Left ventricle myocardium inferior (tissue), 1 donor: ENCODE measurements at regions not wholly inside any gene's neighbourhood (a gene's known extent, or its start where the extent isn't known, plus 50 kb on each side); places are given as distances from the start of the nearest gene placed in this dataset.

Source experiments
- DNase-seq: peaks from one replicate; pipeline ENCODE4 v3.0.0-alpha.2; 2020
- H3K27ac ChIP-seq: fragments of 200-600 bp; replicated peaks from 2 replicates; pipeline ENCODE4 v1.8.0; 2021
- H3K27me3 ChIP-seq: fragments of 200-600 bp; 2 replicates; pipeline ENCODE4 v1.8.0; 2021; ENCODE audit warnings: low read depth
- H3K36me3 ChIP-seq: fragments of 200-600 bp; 2 replicates; pipeline ENCODE4 v1.8.0; 2021
- H3K4me1 ChIP-seq: fragments of 200-600 bp; 2 replicates; pipeline ENCODE4 v1.8.0; 2021
- H3K4me3 ChIP-seq: fragments of 200-600 bp; 2 replicates; pipeline ENCODE4 v1.8.0; 2021; ENCODE audit warnings: mild to moderate bottlenecking, moderate library complexity
- H3K9me3 ChIP-seq: fragments of 200-600 bp; replicated peaks from 2 replicates; pipeline ENCODE4 v1.8.0; 2021
- CTCF ChIP-seq: fragments of 200-600 bp; IDR thresholded peaks from 2 replicates; pipeline ENCODE4 v1.8.0; 2021; ENCODE audit warnings: antibody characterized with exemption, mild to moderate bottlenecking, borderline replicate concordance
- intact Hi-C: fragments of 100-400 bp; cut with micrococcal nuclease; formaldehyde crosslinking; loops from one replicate; pipeline ENCODE4 v1.11.0; 2022
- donor health status: DM: no; HTN: yes; CAD: no; lungs with severe emphysema.

DNA sequence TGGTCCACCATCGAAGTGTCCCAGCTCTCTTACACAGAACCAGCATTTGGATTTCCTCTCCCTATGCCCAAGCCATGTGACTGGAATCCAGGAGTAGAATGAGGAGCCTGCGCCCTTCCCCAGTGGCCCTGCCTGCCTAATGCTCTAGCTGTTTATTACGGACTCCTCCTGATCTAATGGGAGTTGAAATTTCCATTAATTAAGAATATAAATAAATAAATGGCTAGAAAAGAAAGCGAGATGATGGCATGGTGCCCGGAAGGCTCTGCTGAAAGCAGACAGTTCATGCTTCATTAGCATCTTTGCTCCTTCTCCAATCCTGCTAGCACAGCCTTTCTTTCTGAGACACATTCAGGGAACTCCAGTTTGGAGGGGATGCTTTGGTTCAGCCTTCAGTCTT lies 216.2 kb downstream of the SEC16B start:
- intact Hi-C loops: no loop called here
- H3K9me3 ChIP-seq: peaks cover 3% of the 10 kb centered on the region
- TF ChIP-seq CTCF: no peak
- H3K36me3 ChIP-seq: no peaks in the 10 kb centered on the region
- no peak overlapping the region for H3K4me3 ChIP-seq
- H3K4me1 ChIP-seq: no peaks in the 10 kb centered on the region
- DNase-seq: no peak
- peaks cover 67% of the 10 kb centered on the region for H3K27me3 ChIP-seq
- H3K27ac ChIP-seq: no peak overlapping the region

- Histone ChIP-seq H3K4me1 (no peaks in the 10 kb centered on the region), H3K4me3 (no peak overlapping the region), H3K27ac (no peak overlapping the region), H3K36me3 (no peaks in the 10 kb centered on the region), H3K27me3 (peaks cover 55% of the 10 kb centered on the region), H3K9me3 (no peaks in the 10 kb centered on the region)
- no peak for TF ChIP-seq CTCF
- intact Hi-C loops: no loop called here
- no peak for DNase-seq
Observed at GRCh38 chr1:177748080-177748801, 221.6 kb downstream of the SEC16B start.

DNA sequence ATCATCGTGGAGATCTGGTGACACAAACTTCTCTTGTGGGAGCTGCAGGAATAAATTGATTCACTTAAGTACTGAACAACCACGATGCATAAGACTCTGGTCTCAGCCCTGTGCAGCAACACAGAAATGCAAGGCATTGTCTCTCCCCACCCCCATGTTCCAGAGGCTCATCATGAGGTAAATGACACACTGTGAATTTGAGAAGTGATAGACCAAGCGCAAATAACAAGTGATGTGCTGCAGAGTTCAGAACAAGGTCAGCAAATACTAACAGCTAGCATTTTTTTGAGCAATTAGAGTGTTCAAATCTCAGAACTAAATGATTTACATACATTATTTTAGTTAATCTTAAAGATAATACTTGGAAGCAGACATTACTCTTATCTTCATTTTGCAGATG lies 223.7 kb downstream of the SEC16B start:
- intact Hi-C loops: no loop called here
- Histone ChIP-seq H3K4me3 (no peak overlapping the region), H3K9me3 (no peaks in the 10 kb centered on the region), H3K27me3 (peaks cover 42% of the 10 kb centered on the region), H3K36me3 (no peaks in the 10 kb centered on the region), H3K27ac (no peak overlapping the region), H3K4me1 (no peaks in the 10 kb centered on the region)
- no peak for DNase-seq
- TF ChIP-seq CTCF: no peak

- intact Hi-C loops: no loop called here
- no peak overlapping the region for H3K27ac ChIP-seq
- H3K4me3 ChIP-seq: no peak overlapping the region
Observed at GRCh38 chr1:177744906-177745305, 225.0 kb downstream of the SEC16B start.

DNA sequence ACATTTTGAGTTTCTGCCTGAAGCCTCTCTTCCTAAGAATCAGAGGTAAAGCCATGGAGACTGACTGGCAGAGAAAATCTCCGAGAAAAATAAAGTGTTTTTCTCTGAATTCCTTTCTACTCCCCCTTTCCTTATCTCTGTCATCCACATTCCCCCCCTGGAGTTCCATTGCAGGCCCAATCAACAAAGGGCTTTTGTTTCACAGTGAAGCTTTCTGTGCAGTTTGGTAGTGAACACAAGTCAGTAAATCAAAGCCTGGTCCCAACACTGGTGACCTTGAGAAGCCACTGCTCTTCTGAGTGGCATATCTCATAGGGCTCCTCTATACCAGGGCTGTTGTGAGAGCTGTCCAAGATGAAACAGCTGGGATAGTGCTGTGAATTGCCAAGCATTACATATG lies 228.4 kb downstream of the SEC16B start:
- intact Hi-C loops: no loop called here
- peaks cover 63% of the 10 kb centered on the region for H3K27me3 ChIP-seq
- no peak overlapping the region for H3K27ac ChIP-seq
- DNase-seq: no peak
- no peaks in the 10 kb centered on the region for H3K9me3 ChIP-seq
- H3K4me1 ChIP-seq: no peaks in the 10 kb centered on the region
- H3K4me3 ChIP-seq: no peak overlapping the region
- no peak for TF ChIP-seq CTCF
- no peaks in the 10 kb centered on the region for H3K36me3 ChIP-seq

More at GRCh38 chr1:177744906-177745305, 225.0 kb downstream of the SEC16B start:
- DNase-seq: no peak
- Histone ChIP-seq H3K36me3 (no peaks in the 10 kb centered on the region), H3K9me3 (no peaks in the 10 kb centered on the region), H3K27me3 (peaks cover 50% of the 10 kb centered on the region), H3K4me1 (no peaks in the 10 kb centered on the region)
- TF ChIP-seq CTCF: no peak

DNA sequence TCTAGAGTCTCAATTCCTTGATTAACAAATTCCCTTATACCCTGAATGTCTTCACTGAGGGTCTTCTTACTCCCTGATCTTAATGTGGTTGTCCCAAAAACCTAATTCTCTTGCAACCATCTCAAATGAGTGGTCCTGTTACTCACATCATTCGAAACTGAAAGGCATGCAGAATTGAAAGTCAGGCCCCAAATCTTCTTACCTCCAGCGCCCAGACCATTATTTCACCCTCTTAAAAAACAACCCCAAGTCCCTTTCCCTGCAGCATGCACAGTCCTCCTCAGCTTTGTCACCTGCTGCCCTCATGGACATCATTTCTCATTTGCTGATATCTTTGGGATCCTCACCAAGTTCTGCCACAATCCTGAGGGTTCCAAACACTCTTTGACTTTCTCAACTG lies 230.1 kb downstream of the SEC16B start:
- Histone ChIP-seq H3K27ac (no peak overlapping the region), H3K4me3 (no peak overlapping the region), H3K9me3 (no peaks in the 10 kb centered on the region), H3K4me1 (no peaks in the 10 kb centered on the region), H3K36me3 (no peaks in the 10 kb centered on the region), H3K27me3 (peaks cover 53% of the 10 kb centered on the region)
- TF ChIP-seq CTCF: no peak
- no peak for DNase-seq
- intact Hi-C loops: no loop called here
